ENCODE measurements at regions not wholly inside any gene's neighbourhood (a gene's known extent, or its start where the extent isn't known, plus 50 kb on each side); places are given as distances from the start of the nearest gene placed in this dataset.

- H3K9me3 ChIP-seq (ENCODE audit: insufficient read depth, low read depth, low read length), result no peaks in the 10 kb centered on the region
Observed at GRCh38 chr9:79939819-79940218, 368.1 kb downstream of the TLE4 start.

DNA sequence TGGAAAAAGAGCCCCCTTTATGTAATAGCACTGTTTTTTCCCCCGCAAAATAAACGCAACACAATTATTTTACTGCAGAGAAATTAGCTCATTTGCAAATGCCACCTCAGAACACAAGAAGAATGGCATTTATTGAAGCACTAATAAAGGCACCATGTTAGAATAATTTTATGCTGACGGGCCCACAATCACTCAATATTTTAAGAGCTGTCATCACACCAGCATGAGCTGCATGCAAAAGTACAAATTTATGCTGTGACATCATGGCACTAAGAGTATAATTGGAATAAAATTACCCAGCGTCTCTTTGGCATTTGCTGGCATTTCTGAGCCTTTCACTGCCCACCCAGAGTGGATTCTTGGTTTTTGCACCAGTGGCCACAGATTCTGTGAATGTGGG lies 364.6 kb downstream of the TLE4 start:
- Histone ChIP-seq H3K27me3 (ENCODE audit: insufficient read depth, low read length, poor library complexity, severe bottlenecking) (no peaks in the 10 kb centered on the region), H4K20me1 (ENCODE audit: insufficient read depth, low read length, poor library complexity, severe bottlenecking) (no peaks in the 10 kb centered on the region), H3K36me3 (ENCODE audit: insufficient read depth, low read length) (no peaks in the 10 kb centered on the region), H3K9me2 (replicated peaks; ENCODE audit: low read depth, low read length) (no peaks in the 10 kb centered on the region), H3K9ac (ENCODE audit: low read depth, low read length, poor library complexity, severe bottlenecking) (no peak overlapping the region), H2AFZ (ENCODE audit: low read length) (no peak overlapping the region), H3K4me1 (ENCODE audit: insufficient read depth, low read length, poor library complexity, severe bottlenecking) (peaks cover 22% of the 10 kb centered on the region), H3F3A (ENCODE audit: low read depth) (no peaks in the 10 kb centered on the region), H3K9me3 (ENCODE audit: insufficient read depth, low read depth, low read length) (no peaks in the 10 kb centered on the region), H3K79me2 (ENCODE audit: insufficient read depth, low read length) (no peaks in the 10 kb centered on the region), H3K4me3 (ENCODE audit: low read length, poor library complexity, severe bottlenecking) (no peak overlapping the region), H3K4me2 (ENCODE audit: low read depth, low read length, poor library complexity, severe bottlenecking) (no peak overlapping the region)
- TF ChIP-seq, protein P1, sequence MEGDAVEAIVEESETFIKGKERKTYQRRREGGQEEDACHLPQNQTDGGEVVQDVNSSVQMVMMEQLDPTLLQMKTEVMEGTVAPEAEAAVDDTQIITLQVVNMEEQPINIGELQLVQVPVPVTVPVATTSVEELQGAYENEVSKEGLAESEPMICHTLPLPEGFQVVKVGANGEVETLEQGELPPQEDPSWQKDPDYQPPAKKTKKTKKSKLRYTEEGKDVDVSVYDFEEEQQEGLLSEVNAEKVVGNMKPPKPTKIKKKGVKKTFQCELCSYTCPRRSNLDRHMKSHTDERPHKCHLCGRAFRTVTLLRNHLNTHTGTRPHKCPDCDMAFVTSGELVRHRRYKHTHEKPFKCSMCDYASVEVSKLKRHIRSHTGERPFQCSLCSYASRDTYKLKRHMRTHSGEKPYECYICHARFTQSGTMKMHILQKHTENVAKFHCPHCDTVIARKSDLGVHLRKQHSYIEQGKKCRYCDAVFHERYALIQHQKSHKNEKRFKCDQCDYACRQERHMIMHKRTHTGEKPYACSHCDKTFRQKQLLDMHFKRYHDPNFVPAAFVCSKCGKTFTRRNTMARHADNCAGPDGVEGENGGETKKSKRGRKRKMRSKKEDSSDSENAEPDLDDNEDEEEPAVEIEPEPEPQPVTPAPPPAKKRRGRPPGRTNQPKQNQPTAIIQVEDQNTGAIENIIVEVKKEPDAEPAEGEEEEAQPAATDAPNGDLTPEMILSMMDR (conservative IDR thresholded peaks at IDR 0.05; ENCODE audit: low read length), result no peak
- TF ChIP-seq EZH2phosphoT487 (IDR thresholded peaks at IDR 0.05; ENCODE audit: borderline replicate concordance), result no peak

More at GRCh38 chr9:79939819-79940218, 368.1 kb downstream of the TLE4 start:
- no peak overlapping the region for H2AFZ ChIP-seq (ENCODE audit: low read length)
- no peaks in the 10 kb centered on the region for H4K20me1 ChIP-seq (ENCODE audit: insufficient read depth, low read length, poor library complexity, severe bottlenecking)
- H3K9ac ChIP-seq (ENCODE audit: low read depth, low read length, poor library complexity, severe bottlenecking), result no peak overlapping the region
- TF ChIP-seq, protein P1 (conservative IDR thresholded peaks at IDR 0.05; ENCODE audit: low read length), result no peak
- TF ChIP-seq EZH2phosphoT487 (IDR thresholded peaks at IDR 0.05; ENCODE audit: borderline replicate concordance), result no peak
- H3K4me1 ChIP-seq (ENCODE audit: insufficient read depth, low read length, poor library complexity, severe bottlenecking), result peaks cover 27% of the 10 kb centered on the region
- no peaks in the 10 kb centered on the region for H3K36me3 ChIP-seq (ENCODE audit: insufficient read depth, low read length)
- no peaks in the 10 kb centered on the region for H3K79me2 ChIP-seq (ENCODE audit: insufficient read depth, low read length)
- no peak overlapping the region for H3K4me3 ChIP-seq (ENCODE audit: low read length, poor library complexity, severe bottlenecking)
- no peaks in the 10 kb centered on the region for H3K9me2 ChIP-seq (replicated peaks; ENCODE audit: low read depth, low read length)
- no peaks in the 10 kb centered on the region for H3K27me3 ChIP-seq (ENCODE audit: insufficient read depth, low read length, poor library complexity, severe bottlenecking)
- H3K4me2 ChIP-seq (ENCODE audit: low read depth, low read length, poor library complexity, severe bottlenecking), result no peak overlapping the region
- H3F3A ChIP-seq (ENCODE audit: low read depth), result no peaks in the 10 kb centered on the region

GRCh38 chr9:79929285-79929684 lies 357.5 kb downstream of the TLE4 start:
- Histone ChIP-seq H3K36me3 (ENCODE audit: insufficient read depth, low read length) (no peaks in the 10 kb centered on the region), H3K9me3 (ENCODE audit: insufficient read depth, low read depth, low read length) (no peaks in the 10 kb centered on the region), H3F3A (ENCODE audit: low read depth) (no peaks in the 10 kb centered on the region), H3K9ac (ENCODE audit: low read depth, low read length, poor library complexity, severe bottlenecking) (no peak overlapping the region), H2AFZ (ENCODE audit: low read length) (no peak overlapping the region), H3K4me3 (ENCODE audit: low read length, poor library complexity, severe bottlenecking) (no peak overlapping the region), H4K20me1 (ENCODE audit: insufficient read depth, low read length, poor library complexity, severe bottlenecking) (no peaks in the 10 kb centered on the region), H3K4me2 (ENCODE audit: low read depth, low read length, poor library complexity, severe bottlenecking) (no peak overlapping the region), H3K79me2 (ENCODE audit: insufficient read depth, low read length) (no peaks in the 10 kb centered on the region), H3K9me2 (replicated peaks; ENCODE audit: low read depth, low read length) (no peaks in the 10 kb centered on the region), H3K27me3 (ENCODE audit: insufficient read depth, low read length, poor library complexity, severe bottlenecking) (no peaks in the 10 kb centered on the region), H3K4me1 (ENCODE audit: insufficient read depth, low read length, poor library complexity, severe bottlenecking) (peaks cover 21% of the 10 kb centered on the region)
- TF ChIP-seq, protein P1 (conservative IDR thresholded peaks at IDR 0.05; ENCODE audit: low read length), result no peak
- no peak for TF ChIP-seq EZH2phosphoT487 (IDR thresholded peaks at IDR 0.05; ENCODE audit: borderline replicate concordance)

Measured in Loucy (cell line).